Osteoblast (primary cell): ENCODE measurements at regions not wholly inside any gene's neighbourhood (a gene's known extent, or its start where the extent isn't known, plus 50 kb on each side); places are given as distances from the start of the nearest gene placed in this dataset.

ENCODE experiments used
- DNase-seq: peaks from one replicate; pipeline ENCODE4 v3.0.0; 2011; ENCODE audit warnings: low spot score, mixed read lengths; ENCODE audit not compliant: insufficient read length; ENCODE audit errors: missing footprints
- H2AFZ ChIP-seq: 2 replicates; pipeline ENCODE4 v1.6.0; 2011; ENCODE audit warnings: mild to moderate bottlenecking, low read length
- H3K27ac ChIP-seq: 2 replicates; pipeline ENCODE4 v1.5.1; 2011; ENCODE audit warnings: mild to moderate bottlenecking, low read depth, low read length, moderate library complexity
- H3K27me3 ChIP-seq: 2 replicates; pipeline ENCODE4 v1.6.0; 2012; ENCODE audit warnings: mild to moderate bottlenecking, control low read depth, inconsistent platforms, low read length, moderate library complexity; ENCODE audit not compliant: insufficient read depth
- H3K36me3 ChIP-seq: 2 replicates; pipeline ENCODE4 v1.5.1; 2011; ENCODE audit warnings: mild to moderate bottlenecking, low read length, control low read depth, moderate library complexity; ENCODE audit not compliant: insufficient read depth
- H3K4me1 ChIP-seq: 2 replicates; pipeline ENCODE4 v1.5.1; 2011; ENCODE audit warnings: mild to moderate bottlenecking, low read length, control low read depth, moderate library complexity; ENCODE audit not compliant: insufficient read depth
- H3K4me2 ChIP-seq: 2 replicates; pipeline ENCODE4 v1.6.0; 2011; ENCODE audit warnings: mild to moderate bottlenecking, low read length; ENCODE audit not compliant: insufficient read depth
- H3K4me3 ChIP-seq: fragments of 200-600 bp; sonication (generic); 3 replicates; pipeline ENCODE4 v1.5.1; 2012; ENCODE audit warnings: mild to moderate bottlenecking, low read length, inconsistent platforms; ENCODE audit not compliant: insufficient read depth
- H3K79me2 ChIP-seq: 2 replicates; pipeline ENCODE4 v1.6.0; 2012; ENCODE audit warnings: mild to moderate bottlenecking, low read length, control low read depth, inconsistent platforms; ENCODE audit not compliant: insufficient read depth
- H3K9me3 ChIP-seq: 2 replicates; pipeline ENCODE4 v1.5.1; 2011; ENCODE audit warnings: low read depth, low read length, control low read depth
- H4K20me1 ChIP-seq: 2 replicates; pipeline ENCODE4 v1.6.0; 2012; ENCODE audit warnings: mild to moderate bottlenecking, low read length, control low read depth; ENCODE audit not compliant: insufficient read depth
- CTCF ChIP-seq: IDR thresholded peaks from 2 replicates; pipeline ENCODE4 v1.5.1; 2011; ENCODE audit warnings: mild to moderate bottlenecking, low read depth, low read length, moderate library complexity; ENCODE audit errors: extremely low read depth

GRCh38 chr3:137610723-137611122 lies 153.4 kb upstream of the SOX14 start:
- Histone ChIP-seq H3K36me3 (no peaks in the 10 kb centered on the region), H3K4me1 (no peaks in the 10 kb centered on the region), H3K4me3 (no peak overlapping the region), H4K20me1 (no peaks in the 10 kb centered on the region), H3K27me3 (no peaks in the 10 kb centered on the region), H3K9me3 (no peaks in the 10 kb centered on the region), H3K79me2 (no peaks in the 10 kb centered on the region), H3K27ac (no peak overlapping the region), H2AFZ (no peak overlapping the region), H3K4me2 (no peak overlapping the region)
- DNase-seq, result no peak
- TF ChIP-seq CTCF, result no peak

- no peak overlapping the region for H2AFZ ChIP-seq
- H3K79me2 ChIP-seq, result no peaks in the 10 kb centered on the region
- H3K36me3 ChIP-seq, result no peaks in the 10 kb centered on the region
- no peaks in the 10 kb centered on the region for H4K20me1 ChIP-seq
- no peaks in the 10 kb centered on the region for H3K4me1 ChIP-seq
- no peak overlapping the region for H3K4me2 ChIP-seq
- H3K4me3 ChIP-seq, result no peak overlapping the region
- no peaks in the 10 kb centered on the region for H3K27me3 ChIP-seq
- DNase-seq, result no peak
- TF ChIP-seq CTCF, result no peak
- H3K9me3 ChIP-seq, result no peaks in the 10 kb centered on the region
- no peak overlapping the region for H3K27ac ChIP-seq
Observed at GRCh38 chr3:137612291-137612690, 151.8 kb upstream of the SOX14 start.

GRCh38 chr3:137615659-137616418 lies 148.3 kb upstream of the SOX14 start:
- H3K27ac ChIP-seq, result no peak overlapping the region
- no peaks in the 10 kb centered on the region for H3K4me1 ChIP-seq
- TF ChIP-seq CTCF, result no peak
- no peaks in the 10 kb centered on the region for H3K27me3 ChIP-seq
- no peaks in the 10 kb centered on the region for H4K20me1 ChIP-seq
- H2AFZ ChIP-seq, result no peak overlapping the region
- H3K9me3 ChIP-seq, result no peaks in the 10 kb centered on the region
- H3K79me2 ChIP-seq, result no peaks in the 10 kb centered on the region
- no peak for DNase-seq
- no peak overlapping the region for H3K4me2 ChIP-seq
- H3K4me3 ChIP-seq, result no peak overlapping the region
- H3K36me3 ChIP-seq, result no peaks in the 10 kb centered on the region

- no peaks in the 10 kb centered on the region for H3K79me2 ChIP-seq
- no peak for DNase-seq
- no peaks in the 10 kb centered on the region for H3K27me3 ChIP-seq
- TF ChIP-seq CTCF, result no peak
- no peak overlapping the region for H3K4me3 ChIP-seq
- H3K4me1 ChIP-seq, result no peaks in the 10 kb centered on the region
- H3K9me3 ChIP-seq, result no peaks in the 10 kb centered on the region
- H4K20me1 ChIP-seq, result no peaks in the 10 kb centered on the region
- no peak overlapping the region for H2AFZ ChIP-seq
- H3K27ac ChIP-seq, result no peak overlapping the region
- no peaks in the 10 kb centered on the region for H3K36me3 ChIP-seq
- no peak overlapping the region for H3K4me2 ChIP-seq
Observed at GRCh38 chr3:137641879-137642704, 122.0 kb upstream of the SOX14 start.
